SK-N-SH (cell line): ENCODE measurements at regions not wholly inside any gene's neighbourhood (a gene's known extent, or its start where the extent isn't known, plus 50 kb on each side); places are given as distances from the start of the nearest gene placed in this dataset.

Experiments used
- EP300 ChIP-seq, 2 experiments: IDR thresholded peaks; 2 replicates each; pipeline versions ENCODE4 v1.4.0 to v1.6.1; 2012; ENCODE audit warnings: borderline replicate concordance in 1 of 2, low read depth in 1 of 2, low read length in 1 of 2
- MEF2A ChIP-seq: IDR thresholded peaks from 2 replicates; pipeline ENCODE4 v1.4.0; 2012; ENCODE audit warnings: low read depth, borderline replicate concordance
- NRF1 ChIP-seq: IDR thresholded peaks from 2 replicates; pipeline ENCODE4 v1.6.1; 2012; ENCODE audit warnings: low read depth, mild to moderate bottlenecking, low read length
- TAF1 ChIP-seq: IDR thresholded peaks from 2 replicates; pipeline ENCODE4 v1.6.1; 2012; ENCODE audit warnings: low read depth, mild to moderate bottlenecking, low read length, moderate library complexity, borderline replicate concordance
- TF ChIP-seq, protein P1 (sequence below): fragments of 200-600 bp; sonication (generic); IDR thresholded peaks from 2 replicates; pipeline ENCODE4 v1.6.1; 2017; ENCODE audit warnings: antibody characterized with exemption, mild to moderate bottlenecking, moderate library complexity

- TF ChIP-seq, protein P1, sequence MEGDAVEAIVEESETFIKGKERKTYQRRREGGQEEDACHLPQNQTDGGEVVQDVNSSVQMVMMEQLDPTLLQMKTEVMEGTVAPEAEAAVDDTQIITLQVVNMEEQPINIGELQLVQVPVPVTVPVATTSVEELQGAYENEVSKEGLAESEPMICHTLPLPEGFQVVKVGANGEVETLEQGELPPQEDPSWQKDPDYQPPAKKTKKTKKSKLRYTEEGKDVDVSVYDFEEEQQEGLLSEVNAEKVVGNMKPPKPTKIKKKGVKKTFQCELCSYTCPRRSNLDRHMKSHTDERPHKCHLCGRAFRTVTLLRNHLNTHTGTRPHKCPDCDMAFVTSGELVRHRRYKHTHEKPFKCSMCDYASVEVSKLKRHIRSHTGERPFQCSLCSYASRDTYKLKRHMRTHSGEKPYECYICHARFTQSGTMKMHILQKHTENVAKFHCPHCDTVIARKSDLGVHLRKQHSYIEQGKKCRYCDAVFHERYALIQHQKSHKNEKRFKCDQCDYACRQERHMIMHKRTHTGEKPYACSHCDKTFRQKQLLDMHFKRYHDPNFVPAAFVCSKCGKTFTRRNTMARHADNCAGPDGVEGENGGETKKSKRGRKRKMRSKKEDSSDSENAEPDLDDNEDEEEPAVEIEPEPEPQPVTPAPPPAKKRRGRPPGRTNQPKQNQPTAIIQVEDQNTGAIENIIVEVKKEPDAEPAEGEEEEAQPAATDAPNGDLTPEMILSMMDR = no peak
- no peak for TF ChIP-seq TAF1
- no peak for TF ChIP-seq EP300 (IDR thresholded peaks at IDR 0.05; ENCODE audit: borderline replicate concordance in 1 of 2, low read depth in 1 of 2, low read length in 1 of 2)
- no peak for TF ChIP-seq MEF2A
- no peak for TF ChIP-seq NRF1
Observed at GRCh38 chr21:28172376-28172775, 820.3 kb downstream of the LTN1 start.
